GM10248 (cell line): ENCODE measurements at regions not wholly inside any gene's neighbourhood (a gene's known extent, or its start where the extent isn't known, plus 50 kb on each side); places are given as distances from the start of the nearest gene placed in this dataset.

Source experiments
- CTCF ChIA-PET: fragments of 300-600 bp; sonication (Branson Sonifier 250); formaldehyde crosslinking; extraction: SDS; loops from one replicate; lab custom pipeline; 2021; ENCODE audit warnings: antibody characterized with exemption; lab: Yijun Ruan, JAX
- POLR2A ChIA-PET: fragments of 350-650 bp; sonication (Branson Sonifier 250); formaldehyde crosslinking; extraction: SDS; loops from one replicate; lab custom pipeline; 2020; ENCODE audit warnings: antibody characterized with exemption; lab: Yijun Ruan, JAX
- DNase-seq: peaks from one replicate; pipeline ENCODE4 v3.0.0; 2012; ENCODE audit errors: extremely low spot score
- TF ChIP-seq, protein P1 (sequence below): IDR thresholded peaks from 2 replicates; pipeline ENCODE4 v1.5.1; 2012; ENCODE audit warnings: mild to moderate bottlenecking, low read depth; ENCODE audit errors: extremely low read depth, missing control alignments, control extremely low read depth

DNA sequence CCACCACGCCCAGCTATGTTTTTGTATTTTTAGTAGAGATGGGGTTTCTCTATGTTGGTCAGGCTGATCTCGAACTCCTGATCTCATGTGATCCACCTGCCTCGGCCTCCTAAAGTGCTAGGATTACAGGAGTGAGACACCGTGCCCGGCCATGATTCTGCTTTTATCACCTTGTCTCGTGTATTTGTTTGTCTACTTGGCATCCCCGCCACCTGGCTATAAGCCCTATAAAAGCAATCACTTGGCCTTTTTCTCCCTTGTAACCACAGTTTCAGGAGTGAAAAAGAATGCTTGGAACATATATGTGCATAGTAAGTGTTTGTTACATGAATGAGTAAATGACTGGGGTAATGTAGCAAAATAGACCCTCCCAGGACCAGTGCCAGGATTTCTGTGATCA is 77.5 kb upstream of the PAPOLG start:
- POLR2A ChIA-PET, result no interaction called here
- CTCF ChIA-PET, result interaction anchor here (1.4 to 5.8 kb wide), 2 partner anchors 16 to 20 kb away, joined by 3 to 30 read pairs; no protein-coding TSS in a partner anchor
- DNase-seq, result no peak
- TF ChIP-seq, protein P1, sequence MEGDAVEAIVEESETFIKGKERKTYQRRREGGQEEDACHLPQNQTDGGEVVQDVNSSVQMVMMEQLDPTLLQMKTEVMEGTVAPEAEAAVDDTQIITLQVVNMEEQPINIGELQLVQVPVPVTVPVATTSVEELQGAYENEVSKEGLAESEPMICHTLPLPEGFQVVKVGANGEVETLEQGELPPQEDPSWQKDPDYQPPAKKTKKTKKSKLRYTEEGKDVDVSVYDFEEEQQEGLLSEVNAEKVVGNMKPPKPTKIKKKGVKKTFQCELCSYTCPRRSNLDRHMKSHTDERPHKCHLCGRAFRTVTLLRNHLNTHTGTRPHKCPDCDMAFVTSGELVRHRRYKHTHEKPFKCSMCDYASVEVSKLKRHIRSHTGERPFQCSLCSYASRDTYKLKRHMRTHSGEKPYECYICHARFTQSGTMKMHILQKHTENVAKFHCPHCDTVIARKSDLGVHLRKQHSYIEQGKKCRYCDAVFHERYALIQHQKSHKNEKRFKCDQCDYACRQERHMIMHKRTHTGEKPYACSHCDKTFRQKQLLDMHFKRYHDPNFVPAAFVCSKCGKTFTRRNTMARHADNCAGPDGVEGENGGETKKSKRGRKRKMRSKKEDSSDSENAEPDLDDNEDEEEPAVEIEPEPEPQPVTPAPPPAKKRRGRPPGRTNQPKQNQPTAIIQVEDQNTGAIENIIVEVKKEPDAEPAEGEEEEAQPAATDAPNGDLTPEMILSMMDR, result no peak

DNA sequence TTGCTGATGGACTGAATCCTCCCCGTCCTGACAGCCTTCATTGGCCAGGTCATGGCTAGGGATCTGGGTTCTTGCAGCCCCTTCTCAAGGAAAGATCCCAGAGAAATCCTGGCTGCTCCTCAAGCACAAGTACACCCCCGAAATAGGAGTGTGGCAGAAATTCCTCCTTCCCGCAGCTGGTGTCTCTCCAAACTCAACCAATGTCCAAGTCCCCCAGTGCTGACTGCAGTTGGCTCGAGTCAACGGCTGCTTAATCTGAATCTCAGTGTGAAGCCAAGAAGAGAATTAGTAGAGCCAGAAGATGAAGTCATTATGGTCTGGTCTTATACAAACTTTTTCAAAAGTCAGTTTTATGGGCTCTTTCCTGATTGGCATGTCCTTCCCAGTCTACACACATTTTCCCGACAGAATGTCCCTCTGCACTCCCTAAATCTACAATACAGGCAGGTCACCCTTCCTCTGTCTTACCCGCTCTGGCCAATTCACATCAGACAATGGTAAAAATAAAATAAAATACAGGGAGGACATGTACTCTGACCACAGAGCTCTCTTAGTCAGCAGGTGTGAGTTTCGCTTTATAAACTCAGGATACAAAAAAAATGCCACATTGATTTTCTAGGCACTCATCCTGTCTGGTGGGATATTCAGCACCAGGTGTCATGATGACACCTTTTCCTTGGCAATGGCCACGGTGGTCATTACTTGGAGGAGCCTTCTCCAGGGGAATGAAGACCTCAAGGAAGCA is 76.9 kb upstream of the PAPOLG start:
- ChIA-PET POLR2A (no interaction called here), CTCF (interaction anchor here (1.0 kb wide), 1 partner anchor 118 kb away, joined by 3 read pairs; no protein-coding TSS in a partner anchor)
- TF ChIP-seq, protein P1, result no peak
- no peak for DNase-seq

DNA sequence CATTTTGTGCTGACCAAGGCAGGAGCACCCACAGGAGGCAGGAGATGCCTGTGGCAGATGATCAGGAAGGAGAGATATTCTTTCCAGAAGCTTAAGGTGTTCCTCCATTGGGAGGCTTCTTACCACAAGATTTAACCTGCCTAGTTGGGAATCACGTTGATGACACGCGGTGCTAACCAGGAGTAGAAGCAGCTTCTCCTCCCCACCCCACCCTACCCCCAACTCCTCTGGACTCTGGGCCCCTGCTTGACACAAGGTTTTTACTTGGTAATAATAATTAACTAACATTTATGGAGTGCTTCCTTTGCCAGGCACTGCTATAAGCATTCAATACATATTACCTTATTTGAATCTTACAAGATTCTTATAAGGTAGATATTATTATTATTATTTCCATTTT is 62.5 kb upstream of the PAPOLG start:
- DNase-seq, result no peak
- CTCF ChIA-PET, result interaction anchor here (1.3 to 5.6 kb wide), 5 partner anchors 9 to 18 kb away, joined by 3 to 31 read pairs (median 4); no protein-coding TSS in a partner anchor
- POLR2A ChIA-PET, result no interaction called here
- TF ChIP-seq, protein P1, result no peak

DNA sequence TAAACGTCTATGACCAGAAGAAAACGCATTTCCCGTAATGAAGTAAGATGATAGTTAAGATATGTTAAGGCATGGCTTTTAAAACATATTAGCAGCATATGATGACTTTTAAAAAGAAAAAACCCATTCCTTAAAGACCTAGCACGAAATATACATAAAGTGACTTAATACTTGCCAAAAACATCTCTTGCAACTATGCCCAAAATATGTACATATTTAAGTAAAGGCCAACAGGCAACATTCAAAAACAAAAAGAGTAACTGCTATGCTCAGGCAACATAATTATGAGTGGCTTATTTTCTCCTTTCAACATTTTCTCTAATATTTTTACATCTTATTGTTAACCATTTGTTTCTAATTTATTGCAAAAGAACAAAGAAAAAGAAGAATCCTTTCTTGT is 60.3 kb upstream of the PAPOLG start:
- no peak for DNase-seq
- POLR2A ChIA-PET, result no interaction called here
- TF ChIP-seq, protein P1, result no peak
- CTCF ChIA-PET, result interaction anchor here (1.1 to 6.0 kb wide), 3 partner anchors 11 to 20 kb away, joined by 4 to 31 read pairs (median 30); no protein-coding TSS in a partner anchor

DNA sequence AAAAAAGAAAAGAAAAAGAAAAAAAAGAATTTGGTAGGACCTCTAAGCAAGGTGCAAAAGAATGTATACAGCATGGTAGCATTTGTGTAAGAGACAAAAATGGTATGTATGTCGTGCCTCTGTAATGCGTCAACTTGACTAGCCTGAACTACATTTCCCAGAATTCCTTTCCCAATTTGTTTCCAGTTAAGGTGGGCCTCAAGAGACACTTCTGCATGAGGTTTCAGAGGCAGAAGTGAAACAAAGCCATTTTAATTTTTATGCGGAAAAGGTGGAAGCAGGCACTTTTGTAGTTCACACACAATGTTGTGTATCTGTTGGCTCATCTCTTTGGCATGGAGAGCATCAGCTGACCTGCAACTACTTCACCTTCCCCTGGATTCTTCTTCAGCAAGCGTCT is 56.5 kb upstream of the PAPOLG start:
- POLR2A ChIA-PET, result no interaction called here
- CTCF ChIA-PET, result interaction anchor here (0.8 to 6.0 kb wide), 2 partner anchors 24 to 299 kb away, joined by 3 to 30 read pairs; no protein-coding TSS in a partner anchor
- TF ChIP-seq, protein P1, result no peak
- DNase-seq, result no peak

DNA sequence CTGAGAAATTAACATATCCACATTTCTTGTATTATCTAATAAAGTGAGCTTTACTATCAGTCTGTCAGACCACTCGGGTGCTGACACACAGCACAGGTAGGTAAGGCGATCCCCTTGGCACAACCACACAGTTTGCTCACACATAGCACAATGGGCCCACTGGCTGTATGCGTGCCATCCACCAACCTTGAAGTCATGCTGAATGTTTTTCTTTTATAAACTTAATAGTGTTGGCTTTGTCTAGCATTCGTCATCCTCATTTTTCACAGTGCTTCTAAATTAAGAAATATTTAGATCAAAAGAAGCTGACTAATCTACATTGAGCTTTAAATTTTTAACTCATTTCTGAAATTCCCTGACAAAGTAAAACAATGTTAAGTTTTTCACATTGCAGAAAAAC is 50.0 kb upstream of the PAPOLG start:
- no peak for DNase-seq
- POLR2A ChIA-PET, result no interaction called here
- TF ChIP-seq, protein P1, result no peak
- CTCF ChIA-PET, result interaction anchor here (0.9 to 8.6 kb wide), 6 partner anchors 10 to 291 kb away, joined by 3 to 132 read pairs (median 10); no protein-coding TSS in a partner anchor
